Suprapubic skin (tissue), 4 donors: ENCODE measurements at regions not wholly inside any gene's neighbourhood (a gene's known extent, or its start where the extent isn't known, plus 50 kb on each side); places are given as distances from the start of the nearest gene placed in this dataset.

Source experiments
- DNase-seq, 2 donors: peaks; one replicate each; pipeline ENCODE4 v3.0.0-alpha.2; 2019; ENCODE audit warnings: low spot score in 2 of 2
- H3K27ac ChIP-seq: fragments of 200-600 bp; sonication (generic); one replicate; pipeline ENCODE4 v1.5.1; 2019
- H3K27me3 ChIP-seq: fragments of 200-600 bp; sonication (generic); one replicate; pipeline ENCODE4 v1.5.1; 2019
- H3K36me3 ChIP-seq: fragments of 200-600 bp; sonication (generic); one replicate; pipeline ENCODE4 v1.5.1; 2019
- H3K4me1 ChIP-seq: fragments of 200-600 bp; sonication (generic); one replicate; pipeline ENCODE4 v1.5.1; 2019
- H3K4me3 ChIP-seq: fragments of 200-600 bp; sonication (generic); one replicate; pipeline ENCODE4 v1.5.1; 2019; ENCODE audit warnings: mild to moderate bottlenecking
- H3K9me3 ChIP-seq: fragments of 200-600 bp; sonication (generic); one replicate; pipeline ENCODE4 v1.5.1; 2019
- CTCF ChIP-seq, 2 donors: fragments of 200-600 bp in 1 of 2; fragments of 450-650 bp in 1 of 2; sonication (generic) in 1 of 2; IDR thresholded peaks; one replicate each; pipeline ENCODE4 v1.5.1; 2016 to 2019; ENCODE audit warnings: antibody characterized with exemption in 2 of 2, mild to moderate bottlenecking in 1 of 2, moderate library complexity in 1 of 2
- EP300 ChIP-seq: sonication (generic); formaldehyde crosslinking; IDR thresholded peaks from one replicate; pipeline ENCODE4 v1.6.1; 2017; ENCODE audit warnings: antibody characterized with exemption
- POLR2A ChIP-seq, 2 donors: fragments of 450-650 bp; IDR thresholded peaks; one replicate each; pipeline ENCODE4 v1.6.1; 2017; ENCODE audit warnings: antibody characterized with exemption in 2 of 2, mild to moderate bottlenecking in 2 of 2, moderate library complexity in 2 of 2
- POLR2AphosphoS5 ChIP-seq, 3 donors: sonication (generic); formaldehyde crosslinking; IDR thresholded peaks; one replicate each; pipeline ENCODE4 v1.6.1; 2017; ENCODE audit warnings: antibody characterized with exemption in 3 of 3
- WGBS: methylation state at CpG from one replicate; pipeline ENCODE4 v1.1.5; 2018; 5-methylcytosine and 5-hydroxymethylcytosine counted together

GRCh38 chr10:128694851-128695725, 568.9 kb upstream of the MKI67 start:
- no peak overlapping the region for H3K4me3 ChIP-seq
- 90% methylated on average over 17 of the region's 17 CpGs for WGBS
- DNase-seq: no peak
- H3K9me3 ChIP-seq: no peaks in the 10 kb centered on the region
- peaks cover 16% of the 10 kb centered on the region for H3K27me3 ChIP-seq
- no peak overlapping the region for H3K27ac ChIP-seq
- H3K36me3 ChIP-seq: no peaks in the 10 kb centered on the region
- no peak for TF ChIP-seq CTCF (IDR thresholded peaks at IDR 0.05)
- no peak for TF ChIP-seq EP300
- no peak for TF ChIP-seq POLR2A (IDR thresholded peaks at IDR 0.05)
- TF ChIP-seq POLR2AphosphoS5 (IDR thresholded peaks at IDR 0.05): no peak
- H3K4me1 ChIP-seq: no peaks in the 10 kb centered on the region

- Histone ChIP-seq H3K4me3 (no peak overlapping the region), H3K27me3 (peaks cover 13% of the 10 kb centered on the region), H3K27ac (no peak overlapping the region), H3K9me3 (no peaks in the 10 kb centered on the region), H3K4me1 (no peaks in the 10 kb centered on the region), H3K36me3 (no peaks in the 10 kb centered on the region)
- 82% methylated on average over 10 of the region's 10 CpGs for WGBS
- TF ChIP-seq CTCF (IDR thresholded peaks at IDR 0.05) (no peak), POLR2AphosphoS5 (IDR thresholded peaks at IDR 0.05) (no peak), POLR2A (IDR thresholded peaks at IDR 0.05) (no peak), EP300 (no peak)
- no peak for DNase-seq
These were observed 569.7 kb upstream of the MKI67 start for GRCh38 chr10:128695931-128696330.

- TF ChIP-seq POLR2A (IDR thresholded peaks at IDR 0.05): no peak
- TF ChIP-seq POLR2AphosphoS5 (IDR thresholded peaks at IDR 0.05): no peak
- no peak for TF ChIP-seq EP300
- no peak for TF ChIP-seq CTCF (IDR thresholded peaks at IDR 0.05)
- no peak for DNase-seq
- no peaks in the 10 kb centered on the region for H3K9me3 ChIP-seq
- no peak overlapping the region for H3K4me3 ChIP-seq
- WGBS: 76% methylated on average over 8 of the region's 8 CpGs
- peaks cover 10% of the 10 kb centered on the region for H3K27me3 ChIP-seq
- H3K36me3 ChIP-seq: no peaks in the 10 kb centered on the region
- H3K27ac ChIP-seq: no peak overlapping the region
- no peaks in the 10 kb centered on the region for H3K4me1 ChIP-seq
These were observed 571.2 kb upstream of the MKI67 start for GRCh38 chr10:128697437-128697836.

GRCh38 chr10:128701381-128701780, 575.2 kb upstream of the MKI67 start:
- Histone ChIP-seq H3K36me3 (no peaks in the 10 kb centered on the region), H3K4me1 (no peaks in the 10 kb centered on the region), H3K27ac (no peak overlapping the region), H3K4me3 (no peak overlapping the region), H3K9me3 (no peaks in the 10 kb centered on the region), H3K27me3 (peaks cover 10% of the 10 kb centered on the region)
- whole genome bisulfite sequencing: 76% methylated on average over 4 of the region's 4 CpGs
- TF ChIP-seq CTCF (IDR thresholded peaks at IDR 0.05): no peak
- TF ChIP-seq POLR2AphosphoS5 (IDR thresholded peaks at IDR 0.05): no peak
- TF ChIP-seq EP300: no peak
- TF ChIP-seq POLR2A (IDR thresholded peaks at IDR 0.05): no peak
- no peak for DNase-seq

GRCh38 chr10:128701837-128702236, 575.6 kb upstream of the MKI67 start:
- H3K36me3 ChIP-seq: no peaks in the 10 kb centered on the region
- H3K4me3 ChIP-seq: no peak overlapping the region
- WGBS: 88% methylated on average over 1 of the region's 1 CpG
- H3K4me1 ChIP-seq: no peaks in the 10 kb centered on the region
- no peak overlapping the region for H3K27ac ChIP-seq
- H3K27me3 ChIP-seq: peaks cover 10% of the 10 kb centered on the region
- H3K9me3 ChIP-seq: no peaks in the 10 kb centered on the region
- no peak for TF ChIP-seq POLR2AphosphoS5 (IDR thresholded peaks at IDR 0.05)
- no peak for TF ChIP-seq POLR2A (IDR thresholded peaks at IDR 0.05)
- no peak for TF ChIP-seq CTCF (IDR thresholded peaks at IDR 0.05)
- TF ChIP-seq EP300: no peak
- DNase-seq: no peak
